ENCODE measurements at regions not wholly inside any gene's neighbourhood (a gene's known extent, or its start where the extent isn't known, plus 50 kb on each side); places are given as distances from the start of the nearest gene placed in this dataset.

DNA sequence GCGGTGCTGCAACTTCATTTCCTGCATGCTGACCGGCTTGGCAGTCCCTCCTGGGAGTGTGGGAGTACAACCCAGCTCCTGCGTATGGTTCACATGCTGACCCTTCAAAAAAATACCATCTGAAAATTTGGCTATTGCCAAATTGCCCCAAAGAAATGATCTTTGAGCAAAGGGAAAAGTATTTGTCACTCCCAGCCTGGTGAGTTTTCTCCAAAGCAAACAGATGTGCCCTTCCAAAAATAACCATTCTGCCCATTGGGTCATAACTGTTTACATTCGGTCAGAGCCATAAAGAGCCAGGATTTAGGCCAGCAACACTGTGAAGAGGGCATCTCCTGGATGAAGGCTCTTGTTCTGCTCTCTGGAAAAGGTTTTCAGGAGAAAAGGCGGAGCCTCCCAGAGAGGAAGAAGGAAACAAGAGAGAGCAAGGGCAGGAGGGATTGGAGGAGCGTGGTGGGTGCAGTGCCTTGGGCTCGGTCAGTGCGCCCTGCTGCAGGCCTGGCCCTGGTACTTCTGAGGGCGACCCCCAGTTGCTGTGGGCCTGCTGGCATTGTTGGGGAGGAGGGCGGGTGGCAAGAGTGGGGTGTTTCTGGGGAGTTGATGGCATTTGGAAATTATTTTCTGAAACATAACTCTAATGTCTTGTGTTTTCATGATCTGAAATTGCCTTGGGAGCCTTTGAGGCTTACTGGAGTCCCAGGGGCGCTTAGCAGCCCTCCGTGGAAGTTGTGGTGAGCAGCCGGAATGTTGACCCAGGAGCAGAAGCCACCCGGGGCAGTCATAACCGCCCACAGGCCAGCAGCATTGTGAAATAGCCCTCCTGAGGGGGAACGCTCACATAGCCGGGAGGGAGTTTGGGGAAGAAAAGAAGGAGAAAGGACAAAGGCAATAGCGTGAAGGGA lies 248.4 kb downstream of the MYLK4 start:
- DNase-seq = no peak

DNA sequence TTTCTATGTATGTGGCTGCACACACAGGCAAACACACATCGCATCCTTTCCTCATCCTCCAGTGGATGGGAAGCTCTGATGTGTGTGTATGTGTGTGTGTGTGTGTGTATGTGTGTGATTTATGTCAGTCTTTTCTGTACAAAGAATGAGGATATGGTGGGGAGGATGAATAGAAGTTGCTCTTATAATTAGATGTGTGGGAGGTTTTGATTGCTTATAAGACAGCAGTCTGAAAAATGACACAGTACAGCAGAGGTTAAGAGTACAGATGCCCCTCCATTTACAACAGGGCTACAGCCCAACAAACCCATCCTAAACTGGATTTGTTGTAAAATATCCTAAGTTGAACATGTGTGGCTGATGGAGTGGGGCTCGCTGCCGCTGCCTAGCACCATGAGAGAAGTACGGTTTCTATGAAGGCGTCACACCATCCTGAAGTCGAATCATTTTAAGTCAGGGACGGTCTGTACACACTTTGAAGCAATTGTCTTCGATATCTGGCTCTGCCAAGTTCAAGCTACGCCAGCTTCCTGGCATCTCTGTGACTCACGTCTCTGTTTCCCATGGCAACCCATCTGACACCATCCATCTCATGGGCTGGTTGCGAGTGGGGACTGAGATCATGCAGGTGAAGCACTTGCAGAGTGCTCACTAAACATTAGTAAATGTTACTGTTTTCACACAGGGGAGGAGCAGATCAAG lies 252.6 kb downstream of the MYLK4 start:
- DNase-seq = no peak

DNA sequence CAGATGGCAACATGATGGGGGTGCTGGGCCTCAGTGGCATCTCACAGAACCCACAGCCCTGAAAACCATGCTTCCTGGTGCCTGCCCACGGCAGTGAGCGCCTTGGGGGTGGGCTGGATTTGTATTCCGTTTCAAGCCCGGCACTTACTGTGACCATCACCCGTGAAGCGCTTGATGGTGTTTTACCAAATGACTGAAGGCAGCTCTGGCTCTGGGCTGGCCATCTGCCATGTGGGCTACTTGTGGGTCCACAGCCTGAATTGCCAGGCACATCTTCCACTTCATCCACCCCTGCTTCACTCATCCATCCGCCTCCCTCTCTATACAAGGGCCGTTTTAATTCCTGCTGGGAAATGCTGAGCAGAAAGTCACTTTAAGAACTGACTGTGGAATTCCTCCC lies 250.9 kb upstream of the GMDS start:
- no peak for DNase-seq

DNA sequence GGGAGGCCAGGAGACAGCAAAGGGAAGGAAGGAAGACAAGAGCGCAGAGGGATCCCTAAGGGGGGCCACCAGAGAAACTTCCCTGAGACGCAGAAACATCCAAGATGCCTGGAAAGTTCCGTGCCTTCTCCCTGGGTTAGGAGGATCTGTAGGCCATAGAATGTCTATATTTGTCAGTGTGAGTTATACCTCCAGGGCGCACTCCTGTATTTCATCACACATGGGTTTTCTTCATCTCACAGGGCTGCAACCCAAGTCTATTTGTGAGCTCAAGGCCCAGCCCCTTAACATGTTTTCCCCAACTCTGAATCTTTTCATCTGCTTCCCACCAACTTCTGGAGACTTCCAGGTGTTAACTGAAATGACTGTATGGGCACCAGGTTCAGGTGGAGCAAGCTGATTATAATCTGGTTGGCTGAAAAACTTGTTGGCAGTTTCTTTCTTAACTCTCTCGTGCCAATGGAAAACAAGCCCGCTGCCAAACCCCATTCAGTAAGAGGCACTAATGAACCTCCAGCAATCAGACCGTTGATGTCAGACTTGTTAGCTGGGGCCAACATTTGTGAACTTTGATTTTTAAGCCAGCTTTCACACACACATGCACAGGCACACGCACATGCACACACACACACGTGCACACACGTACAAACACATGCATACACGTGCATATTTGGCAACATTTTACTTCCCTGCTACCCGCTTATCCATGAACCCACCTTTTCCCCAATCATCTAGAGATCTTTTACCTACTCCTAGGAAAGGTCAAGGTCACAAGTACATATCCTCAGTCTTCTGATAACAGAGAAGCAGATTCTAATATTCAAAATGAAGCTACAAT lies 247.5 kb upstream of the GMDS start:
- no peak for DNase-seq

DNA sequence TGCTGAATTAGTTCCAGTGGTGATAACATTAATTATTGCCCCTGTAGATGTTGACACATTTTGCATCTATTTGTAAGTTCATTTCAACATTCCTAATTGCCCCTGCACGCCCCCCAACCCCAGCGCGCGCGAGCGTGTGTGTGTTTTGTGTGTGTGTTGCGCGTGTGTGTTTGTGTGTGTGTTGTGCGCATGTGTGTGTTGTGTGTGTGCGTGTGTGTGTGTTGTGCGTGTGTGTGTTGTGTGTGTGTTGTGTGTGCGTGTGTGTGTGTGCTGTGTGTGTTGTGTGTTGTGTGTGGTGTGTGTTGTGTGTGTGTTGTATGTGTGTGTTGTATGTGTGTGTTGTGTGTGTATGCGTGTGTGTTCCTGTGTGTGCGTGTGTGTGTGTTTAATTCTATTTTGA lies 245.7 kb upstream of the GMDS start:
- DNase-seq = no peak

DNA sequence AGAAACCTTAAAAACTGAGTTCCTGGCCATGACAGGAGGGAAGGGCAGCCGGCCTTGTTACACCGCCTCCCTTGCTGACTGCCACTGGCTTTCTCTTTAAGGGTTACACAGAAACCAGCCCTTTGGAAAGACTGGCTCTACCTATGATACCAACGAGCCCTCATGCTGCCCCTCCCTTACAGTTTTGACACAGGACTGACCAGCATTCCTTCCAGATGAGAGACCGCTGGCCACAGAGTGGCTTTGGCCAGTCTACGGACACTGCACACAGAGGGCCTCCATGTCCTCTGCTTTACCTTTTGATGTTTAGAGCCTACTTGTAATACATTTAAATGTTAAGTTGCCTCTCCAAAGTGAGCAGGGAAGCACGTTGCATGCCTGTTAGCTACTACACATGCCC lies 243.2 kb upstream of the GMDS start:
- DNase-seq = no peak

DNA sequence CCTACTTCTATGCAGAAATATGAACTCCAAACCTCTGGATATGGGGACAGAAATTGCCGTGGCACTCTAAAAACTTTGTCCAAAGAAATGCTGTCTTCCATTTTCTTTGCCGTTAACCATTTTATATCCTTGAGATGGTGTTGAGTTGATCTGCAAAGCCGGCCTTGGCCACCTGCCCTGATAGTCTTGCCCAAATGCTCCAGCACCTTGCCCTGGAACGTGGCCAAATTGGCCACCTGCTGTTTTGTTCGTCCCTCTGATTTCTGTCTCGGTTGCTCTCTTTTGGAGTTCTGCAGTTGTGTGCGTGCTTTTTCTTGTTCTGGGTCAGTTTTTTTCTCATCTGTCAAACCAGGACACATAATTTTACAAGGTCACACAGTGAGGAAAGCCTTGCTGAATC lies 239.7 kb upstream of the GMDS start:
- DNase-seq = no peak

DNA sequence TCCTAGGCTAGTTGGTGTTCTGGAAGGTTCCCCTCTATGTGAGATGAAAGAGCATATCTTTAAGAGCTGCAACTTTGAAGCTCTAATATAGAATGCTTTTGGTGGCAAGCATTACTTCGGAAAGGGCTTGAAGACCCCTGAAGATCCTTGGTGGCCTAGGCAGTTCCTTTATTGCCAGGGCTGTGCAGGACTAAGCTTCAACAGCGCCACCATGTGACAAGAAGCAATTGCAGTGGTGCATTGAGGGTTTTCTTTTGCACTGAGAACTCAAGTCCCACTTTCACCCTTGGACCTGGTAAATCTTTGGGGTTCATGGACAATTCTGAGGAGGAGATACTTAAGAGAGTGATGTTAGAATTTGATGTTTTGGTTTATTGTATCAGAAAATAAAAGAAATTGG lies 237.4 kb upstream of the GMDS start:
- no peak for DNase-seq

DNA sequence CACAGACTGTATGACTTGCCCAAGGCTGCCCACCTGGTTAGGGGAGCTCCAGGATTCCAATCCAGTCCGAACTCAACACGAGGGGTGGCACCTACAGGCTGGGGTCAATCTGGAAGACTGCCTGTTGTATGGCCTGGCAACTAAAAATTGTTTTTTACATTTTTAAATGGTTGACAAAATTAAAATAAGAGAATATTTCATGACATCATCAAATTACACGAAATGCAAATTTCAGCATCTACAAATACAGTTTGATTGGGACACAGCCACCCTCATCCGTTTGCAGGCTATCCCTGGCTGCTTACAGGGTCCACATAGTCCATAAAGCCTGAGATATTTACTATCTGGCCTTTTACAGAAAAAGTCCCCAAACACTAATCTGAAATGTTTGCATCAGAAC lies 235.9 kb upstream of the GMDS start:
- no peak for DNase-seq

DNA sequence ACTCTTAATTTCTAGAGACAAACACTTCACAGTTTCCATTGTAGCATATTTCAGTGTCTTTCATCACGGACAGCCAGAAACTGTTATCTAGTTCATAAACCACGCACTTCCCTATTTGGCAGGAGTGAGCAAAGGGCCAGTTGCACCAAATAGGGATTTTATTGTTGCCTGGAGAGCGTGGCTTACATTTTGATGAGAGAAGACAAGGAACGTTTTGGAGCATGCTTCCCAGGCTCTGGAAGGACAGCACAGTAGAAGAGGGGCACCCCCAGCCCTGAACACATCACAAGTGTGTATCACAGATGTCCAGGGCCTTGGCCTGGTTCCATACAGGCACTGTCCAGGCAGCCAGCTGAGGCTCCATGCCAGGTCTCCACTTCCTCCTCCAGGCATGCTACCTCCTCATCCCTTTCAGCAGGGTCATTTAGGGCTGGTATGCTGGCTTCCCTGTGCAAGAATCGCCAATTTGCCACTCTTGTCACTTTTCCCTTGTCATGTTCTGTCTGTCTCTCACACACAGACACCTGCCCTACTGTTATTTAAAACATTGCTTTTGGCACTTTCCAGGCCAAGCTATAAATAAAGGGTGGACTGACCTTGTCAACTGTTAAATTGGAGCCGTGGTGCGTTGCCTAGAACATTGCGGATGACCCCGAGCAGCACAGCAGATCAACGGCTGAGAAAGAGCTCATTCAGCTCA lies 235.0 kb upstream of the GMDS start:
- peak; percentile 8 for DNase-seq

DNA sequence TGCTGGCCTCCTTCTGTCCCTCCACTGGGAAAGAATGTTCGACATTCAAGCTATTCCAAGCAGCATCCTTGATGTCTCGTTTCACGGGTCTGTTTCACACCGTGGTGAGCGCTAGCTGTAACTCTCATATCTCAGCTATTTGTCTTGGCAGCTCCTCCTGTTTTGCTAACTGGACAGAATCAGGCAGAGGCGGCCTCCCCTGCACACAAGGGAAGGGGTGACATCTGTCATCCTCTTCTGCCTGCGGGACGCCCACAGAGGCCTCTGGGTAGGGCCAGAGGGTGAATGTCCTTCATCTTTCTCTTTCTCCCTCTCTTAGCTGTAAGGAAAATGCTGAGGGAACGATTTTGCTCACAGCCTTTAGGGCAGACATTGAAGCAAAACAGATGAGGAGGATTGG lies 232.8 kb upstream of the GMDS start:
- no peak for DNase-seq

DNA sequence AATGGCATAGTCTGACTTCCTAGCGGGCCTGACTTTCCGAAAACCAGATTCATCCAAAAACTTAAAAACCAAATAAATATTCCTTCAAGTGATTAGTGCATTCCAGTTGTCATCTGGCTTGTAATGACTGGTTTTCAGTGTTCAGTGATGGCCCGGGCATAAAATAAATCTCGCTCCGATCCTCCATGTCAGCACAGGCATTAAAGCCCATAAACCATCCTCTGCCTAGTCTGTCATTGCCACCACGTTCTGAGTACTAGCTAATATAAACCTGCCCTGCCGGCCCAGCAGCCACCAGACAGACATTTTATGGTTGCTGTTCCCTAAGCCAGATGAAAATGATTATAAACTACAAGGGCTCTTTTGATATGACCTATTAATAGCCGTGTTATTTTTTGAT lies 232.3 kb upstream of the GMDS start:
- no peak for DNase-seq

DNA sequence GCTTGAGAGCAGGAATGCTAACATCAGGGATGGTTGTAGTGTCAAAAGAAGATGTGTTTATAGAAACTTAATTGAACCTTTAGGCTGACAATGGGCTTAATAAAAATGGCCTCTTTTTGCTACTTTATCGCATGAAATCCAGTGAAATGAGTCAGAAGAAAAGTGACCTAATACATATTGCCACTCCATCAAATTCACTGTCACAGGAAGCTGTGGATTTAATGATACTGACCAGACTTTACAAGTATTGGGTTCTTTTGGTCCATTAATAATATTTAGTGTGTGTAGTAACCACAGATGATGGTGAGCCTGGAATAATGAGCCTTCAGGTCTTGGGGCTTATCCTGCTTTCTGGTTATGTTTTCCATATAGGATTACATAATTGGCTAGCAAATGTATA lies 231.8 kb upstream of the GMDS start:
- DNase-seq = no peak

DNA sequence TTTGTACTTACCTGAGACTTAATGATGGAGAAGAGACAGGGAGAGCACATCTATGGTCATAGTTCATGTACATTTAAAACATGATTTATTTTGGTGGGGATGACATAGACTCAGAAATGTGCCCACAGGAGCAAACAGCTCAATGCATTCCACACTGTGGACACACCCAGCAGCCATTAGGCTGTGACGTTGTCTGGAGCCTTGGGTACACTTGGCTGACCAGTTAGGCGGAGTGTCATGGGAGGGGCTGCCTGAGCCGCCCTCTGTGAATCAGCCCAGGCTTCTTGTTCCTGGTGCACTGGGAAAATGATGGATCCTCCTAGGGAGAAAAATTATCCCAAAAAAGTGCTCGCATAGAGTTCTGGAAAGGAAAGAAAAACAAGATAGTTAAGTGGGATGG lies 231.0 kb upstream of the GMDS start:
- DNase-seq = no peak

DNA sequence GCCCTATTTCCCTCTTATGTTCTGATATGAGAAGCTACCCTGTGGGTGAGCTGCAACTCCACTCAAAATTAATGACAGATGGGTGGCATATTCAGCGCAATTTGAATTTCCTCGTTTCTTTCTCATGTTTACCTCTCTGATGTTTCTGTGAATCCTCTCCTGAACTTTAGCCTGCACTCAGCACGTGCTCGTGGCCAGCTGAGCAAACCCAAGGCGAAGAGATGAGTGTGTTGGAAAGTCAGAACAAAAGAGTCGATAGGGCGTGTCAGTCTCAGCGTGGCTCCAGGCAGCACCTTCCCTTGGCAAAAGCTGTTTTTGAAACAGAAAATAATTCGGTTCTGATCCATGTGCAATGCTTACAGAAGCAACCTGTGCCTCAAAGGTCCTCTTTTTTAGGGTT lies 226.1 kb upstream of the GMDS start:
- no peak for DNase-seq

DNA sequence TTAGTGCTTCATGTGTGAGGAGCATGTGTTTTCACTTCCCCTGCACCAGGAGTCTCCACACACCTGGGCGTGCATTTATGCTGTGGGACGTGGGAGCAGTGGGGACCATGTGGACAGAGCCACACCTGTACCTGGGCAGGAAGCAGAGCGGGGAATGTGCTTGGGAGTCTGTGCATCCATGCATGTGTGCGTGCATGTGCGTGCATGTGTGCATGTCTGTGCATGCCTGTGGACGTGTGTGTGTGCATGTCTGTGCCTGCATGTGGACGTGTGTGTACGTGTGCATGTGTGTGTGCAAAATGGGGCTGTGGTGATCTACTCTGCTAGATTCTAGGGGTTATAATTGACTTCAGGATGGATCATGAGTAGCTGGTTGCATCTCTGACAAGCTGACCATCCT lies 224.0 kb upstream of the GMDS start:
- no peak for DNase-seq

DNA sequence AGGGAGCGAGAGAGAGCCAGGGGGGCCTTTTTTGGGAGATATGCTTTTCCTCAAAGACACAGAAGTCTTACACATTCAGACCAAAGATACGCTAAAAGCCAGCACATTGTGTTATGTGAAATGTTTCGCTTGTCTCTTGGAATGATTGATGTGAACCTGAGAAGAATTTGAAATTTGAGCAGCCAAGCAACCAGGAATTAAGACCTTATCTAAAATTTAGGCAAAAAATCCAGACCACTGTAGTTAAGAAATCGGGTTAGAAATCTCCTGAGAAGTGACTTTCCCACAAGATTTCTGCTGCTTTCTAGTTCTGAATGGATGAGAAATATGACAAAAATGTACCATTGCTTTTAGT lies 223.2 kb upstream of the GMDS start:
- DNase-seq = no peak

DNA sequence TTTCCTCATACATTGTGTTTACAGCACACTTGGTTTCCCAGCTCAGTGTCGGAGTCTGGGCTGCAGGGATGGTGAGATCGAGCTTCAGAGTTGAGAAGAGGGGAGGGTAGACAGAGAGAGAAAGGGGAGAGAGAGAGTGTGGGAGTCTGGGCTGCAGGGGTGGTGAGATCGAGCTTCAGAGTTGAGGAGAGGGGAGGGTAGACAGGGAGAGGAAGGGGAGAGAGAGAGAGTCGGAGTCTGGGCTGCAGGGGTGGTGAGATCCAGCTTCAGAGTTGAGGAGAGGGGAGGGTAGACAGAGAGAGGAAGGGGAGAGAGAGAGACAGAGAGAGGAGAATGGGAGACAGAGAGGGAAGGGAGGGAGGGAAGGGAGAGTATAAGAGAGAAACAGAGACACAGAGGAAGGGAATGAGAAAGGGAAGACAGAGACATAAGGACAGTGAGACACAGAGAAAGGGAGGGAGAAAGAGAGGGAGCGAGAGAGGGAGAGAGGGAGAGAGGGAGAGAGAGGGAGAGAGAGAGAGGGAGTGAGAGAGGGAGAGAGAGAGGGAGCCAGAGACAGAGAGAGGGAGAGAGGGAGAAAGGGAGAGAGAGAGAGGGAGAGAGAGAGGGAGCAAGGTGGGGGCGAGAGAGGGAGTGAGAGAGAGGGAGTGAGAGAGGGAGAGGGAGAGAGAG lies 222.7 kb upstream of the GMDS start:
- DNase-seq = no peak

DNA sequence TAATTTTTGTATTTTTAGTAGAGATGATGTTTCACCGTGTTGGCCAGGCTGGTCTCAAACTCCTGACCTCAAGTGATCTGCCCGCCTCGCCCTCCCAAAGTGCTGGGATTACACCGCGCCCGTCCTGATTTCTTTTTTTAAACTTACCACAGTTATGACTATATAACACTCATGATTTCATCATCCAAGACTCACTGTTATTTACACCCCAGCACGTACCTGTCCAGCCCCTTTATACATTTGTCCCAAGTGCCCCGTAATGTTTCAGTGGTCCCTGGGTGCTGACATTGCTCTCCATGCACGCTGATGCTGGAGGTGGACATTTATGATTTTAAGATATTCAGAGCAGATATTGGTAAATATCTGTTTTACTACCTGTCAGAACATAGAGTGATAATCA lies 219.9 kb upstream of the GMDS start:
- no peak for DNase-seq

DNA sequence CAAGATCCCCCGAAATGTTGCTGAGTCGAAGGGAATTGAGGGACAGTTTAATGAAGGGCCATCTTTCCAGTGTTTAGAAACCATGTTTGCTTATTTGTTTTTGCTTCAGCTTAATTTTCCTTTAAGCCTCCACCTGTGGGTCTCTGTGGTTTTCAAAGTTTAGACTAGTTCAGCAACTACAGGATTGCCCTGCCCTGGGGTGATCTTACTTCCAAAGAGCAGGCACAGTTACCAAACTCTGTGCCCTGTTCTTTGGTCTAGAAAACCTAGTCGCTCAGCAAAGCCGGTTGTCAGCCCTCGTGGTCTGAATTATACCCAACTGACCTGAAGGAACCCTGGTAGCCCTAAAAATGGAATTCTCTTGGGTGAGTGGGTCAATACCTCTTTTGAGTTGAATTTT lies 219.2 kb upstream of the GMDS start:
- DNase-seq = no peak

DNA sequence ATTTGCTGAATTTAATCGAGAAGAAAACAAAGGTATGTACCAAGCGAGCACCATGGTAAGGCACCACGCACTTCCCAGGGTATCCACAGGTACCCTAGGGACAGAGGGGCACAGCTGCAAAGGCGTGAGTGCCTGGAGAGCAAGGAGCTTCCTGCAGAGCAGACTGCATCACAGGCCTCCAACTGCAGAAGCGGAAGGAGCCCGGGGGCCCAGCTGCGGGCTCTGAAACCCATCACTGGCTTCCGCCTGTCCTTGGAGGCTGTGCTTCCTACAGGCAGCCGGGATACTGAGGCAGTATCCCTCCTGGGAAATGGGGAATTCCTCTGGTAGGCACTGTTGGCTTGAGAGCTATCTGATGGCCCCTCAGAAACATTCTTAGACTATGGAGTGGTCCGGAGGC lies 217.4 kb upstream of the GMDS start:
- DNase-seq = no peak

DNA sequence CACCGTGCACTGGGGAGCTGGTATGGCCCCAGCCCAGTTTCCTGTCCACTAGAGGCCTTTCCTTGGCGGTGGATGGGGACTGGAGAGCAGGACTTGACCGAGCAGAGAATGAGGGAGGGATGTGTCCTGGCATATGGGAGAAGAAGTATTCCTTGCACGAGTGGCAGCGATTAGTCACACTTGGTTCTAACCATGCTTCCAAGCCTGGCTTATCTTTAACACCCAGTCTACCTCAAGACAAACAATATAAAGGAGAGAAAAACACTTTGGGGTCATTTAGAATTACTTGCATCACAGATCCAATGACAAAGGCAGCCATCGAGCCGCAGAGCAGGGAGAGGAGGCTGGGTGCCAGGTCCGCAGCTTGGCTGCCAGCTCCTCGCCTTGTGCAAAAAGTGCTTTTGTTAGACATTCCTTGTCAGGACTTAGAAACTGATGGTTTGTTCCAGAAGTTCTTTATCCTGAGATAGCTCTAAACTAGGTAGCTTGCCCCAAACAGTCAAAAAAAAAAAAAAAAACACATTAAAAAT lies 214.9 kb upstream of the GMDS start:
- no peak for DNase-seq

Data from hematopoietic multipotent progenitor cell treated with erythropoietin and hydrocortisone succinate and interleukin-3 and kit ligand, for 8 days (in vitro differentiated cells).